ENCODE measurements at regions not wholly inside any gene's neighbourhood (a gene's known extent, or its start where the extent isn't known, plus 50 kb on each side); places are given as distances from the start of the nearest gene placed in this dataset.

GRCh38 chr10:3723766-3724165, 61.2 kb downstream of the KLF6 start:
- no peak for DNase-seq
- Histone ChIP-seq H3K4me1 (no peaks in the 10 kb centered on the region), H3K36me3 (no peaks in the 10 kb centered on the region), H3K27ac (no peak overlapping the region), H3K9me3 (no peaks in the 10 kb centered on the region), H3K9ac (ENCODE audit: low read depth in 2 of 2, low read length in 2 of 2) (no peak overlapping the region), H3K4me3 (no peak overlapping the region), H3K27me3 (no peaks in the 10 kb centered on the region)
- TF ChIP-seq CTCF (IDR thresholded peaks at IDR 0.05) = no peak
- intact Hi-C loops (cut with DNase I) = no loop called here

GRCh38 chr10:3720228-3721019, 64.6 kb downstream of the KLF6 start:
- no peaks in the 10 kb centered on the region for H3K36me3 ChIP-seq
- no peak for TF ChIP-seq CTCF (IDR thresholded peaks at IDR 0.05)
- H3K4me3 ChIP-seq = no peak overlapping the region
- H3K9me3 ChIP-seq = no peaks in the 10 kb centered on the region
- intact Hi-C loops (cut with DNase I) = no loop called here
- no peaks in the 10 kb centered on the region for H3K4me1 ChIP-seq
- H3K27ac ChIP-seq = no peak overlapping the region
- H3K9ac ChIP-seq (ENCODE audit: low read depth in 2 of 2, low read length in 2 of 2) = no peak overlapping the region
- H3K27me3 ChIP-seq = no peaks in the 10 kb centered on the region
- DNase-seq = no peak

- intact Hi-C loops (cut with DNase I) = no loop called here
- no peak overlapping the region for H3K27ac ChIP-seq
- H3K36me3 ChIP-seq = no peaks in the 10 kb centered on the region
- no peaks in the 10 kb centered on the region for H3K27me3 ChIP-seq
- no peaks in the 10 kb centered on the region for H3K4me1 ChIP-seq
- no peak overlapping the region for H3K4me3 ChIP-seq
- no peaks in the 10 kb centered on the region for H3K9me3 ChIP-seq
- TF ChIP-seq CTCF (IDR thresholded peaks at IDR 0.05) = no peak
- H3K9ac ChIP-seq (ENCODE audit: low read depth in 2 of 2, low read length in 2 of 2) = no peak overlapping the region
- DNase-seq = no peak
Measured at GRCh38 chr10:3719024-3719843, 65.8 kb downstream of the KLF6 start.

GRCh38 chr10:3716093-3716492, 68.9 kb downstream of the KLF6 start:
- Histone ChIP-seq H3K4me3 (no peak overlapping the region), H3K36me3 (no peaks in the 10 kb centered on the region), H3K9me3 (no peaks in the 10 kb centered on the region), H3K9ac (ENCODE audit: low read depth in 2 of 2, low read length in 2 of 2) (no peak overlapping the region), H3K27ac (no peak overlapping the region), H3K4me1 (no peaks in the 10 kb centered on the region), H3K27me3 (no peaks in the 10 kb centered on the region)
- no peak for DNase-seq
- no peak for TF ChIP-seq CTCF (IDR thresholded peaks at IDR 0.05)
- intact Hi-C loops (cut with DNase I) = no loop called here

GRCh38 chr10:3714967-3715366, 70.0 kb downstream of the KLF6 start:
- Histone ChIP-seq H3K27ac (no peak overlapping the region), H3K4me1 (no peaks in the 10 kb centered on the region), H3K9ac (ENCODE audit: low read depth in 2 of 2, low read length in 2 of 2) (no peak overlapping the region), H3K9me3 (no peaks in the 10 kb centered on the region), H3K27me3 (no peaks in the 10 kb centered on the region), H3K4me3 (no peak overlapping the region), H3K36me3 (no peaks in the 10 kb centered on the region)
- no peak for DNase-seq
- intact Hi-C loops (cut with DNase I) = no loop called here
- TF ChIP-seq CTCF (IDR thresholded peaks at IDR 0.05) = no peak
